Renal cortex interstitium (tissue), 11 donors: ENCODE measurements at regions not wholly inside any gene's neighbourhood (a gene's known extent, or its start where the extent isn't known, plus 50 kb on each side); places are given as distances from the start of the nearest gene placed in this dataset.
"Not testable (repeated sequence)": the region's sequence is repeated elsewhere in the genome, so short reads cannot be mapped to it uniquely, and the experiment has no call there.

Source experiments
- DNase-seq, 11 donors: peaks; one replicate each; pipeline ENCODE4 v3.0.0-alpha.2; 2013; ENCODE audit warnings: low read depth in 9 of 11, low spot score in 4 of 11; ENCODE audit errors: extremely low read depth in 1 of 11

DNA sequence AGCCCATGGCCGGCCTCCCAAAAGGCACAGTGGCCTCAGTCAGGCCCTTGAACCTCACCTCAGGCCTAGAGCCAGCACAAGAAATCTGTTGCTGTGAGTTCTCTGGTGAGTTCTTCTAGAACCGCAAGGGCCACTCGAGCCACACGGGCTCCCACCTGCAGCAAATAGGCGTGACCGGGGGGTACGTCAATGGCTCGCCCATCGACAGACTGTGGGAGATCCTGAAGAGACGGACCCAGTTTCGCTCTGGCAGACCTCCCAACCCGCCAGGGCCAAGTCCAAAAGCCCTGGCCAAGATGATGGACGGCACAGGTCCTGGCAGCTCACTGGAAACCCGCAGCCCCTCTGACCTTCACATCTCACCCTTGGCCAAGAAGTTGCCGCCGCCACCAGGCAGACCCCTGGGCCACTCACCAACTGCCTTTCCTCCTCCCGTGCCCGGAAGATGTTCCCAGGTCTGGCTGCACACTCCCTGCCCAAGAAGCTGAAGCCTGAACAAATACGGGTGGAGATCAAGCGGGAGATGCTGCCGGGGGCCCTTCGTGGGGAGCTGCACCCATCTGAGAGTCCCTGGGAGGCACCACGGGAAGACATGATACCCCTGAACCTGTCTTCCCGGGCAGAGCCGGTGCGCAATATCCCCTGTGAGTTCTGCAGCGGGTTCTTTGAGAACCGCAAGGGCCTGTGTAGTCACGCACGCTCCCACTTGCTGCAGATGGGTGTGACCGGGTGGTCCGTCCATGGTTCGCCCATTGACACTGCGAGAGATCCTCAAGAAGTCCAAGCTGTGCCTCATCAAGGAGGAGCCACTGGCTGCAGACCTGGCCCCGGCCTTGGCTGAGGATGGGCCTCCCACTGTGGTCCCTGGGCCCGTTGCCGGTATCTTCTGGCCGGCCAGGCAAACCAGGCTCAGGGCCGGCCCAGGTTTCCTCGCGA is 544.2 kb upstream of the CCDC179 start:
- no peak for DNase-seq

DNA sequence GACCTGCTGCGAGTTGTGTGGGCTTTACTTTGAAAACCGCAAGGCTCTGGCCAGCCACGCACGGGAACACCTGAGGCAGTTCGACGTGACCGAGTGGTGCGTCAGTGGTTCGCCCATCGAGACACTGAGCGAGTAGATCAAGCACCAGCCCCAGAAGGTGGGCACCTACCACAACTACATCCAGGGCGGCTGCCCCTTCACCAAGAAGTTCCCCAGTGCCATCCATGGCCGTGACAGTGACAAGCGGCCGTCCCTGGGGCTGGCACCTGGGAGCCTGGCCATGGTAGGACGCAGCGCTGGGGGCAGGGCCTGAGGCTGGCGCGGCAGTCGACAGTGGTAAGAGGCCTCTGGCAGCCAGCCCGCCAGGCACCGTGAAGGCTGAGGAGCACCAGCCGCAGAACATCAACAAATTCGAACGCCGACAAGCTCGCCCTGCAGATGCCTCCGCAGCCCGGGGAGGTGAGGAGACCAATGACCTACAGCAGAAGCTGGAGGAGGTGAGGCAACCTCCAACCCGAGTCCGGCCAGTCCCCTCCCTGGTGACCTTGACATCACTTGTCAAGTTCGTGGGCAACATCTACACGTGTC is 545.2 kb upstream of the CCDC179 start:
- no peak for DNase-seq

DNA sequence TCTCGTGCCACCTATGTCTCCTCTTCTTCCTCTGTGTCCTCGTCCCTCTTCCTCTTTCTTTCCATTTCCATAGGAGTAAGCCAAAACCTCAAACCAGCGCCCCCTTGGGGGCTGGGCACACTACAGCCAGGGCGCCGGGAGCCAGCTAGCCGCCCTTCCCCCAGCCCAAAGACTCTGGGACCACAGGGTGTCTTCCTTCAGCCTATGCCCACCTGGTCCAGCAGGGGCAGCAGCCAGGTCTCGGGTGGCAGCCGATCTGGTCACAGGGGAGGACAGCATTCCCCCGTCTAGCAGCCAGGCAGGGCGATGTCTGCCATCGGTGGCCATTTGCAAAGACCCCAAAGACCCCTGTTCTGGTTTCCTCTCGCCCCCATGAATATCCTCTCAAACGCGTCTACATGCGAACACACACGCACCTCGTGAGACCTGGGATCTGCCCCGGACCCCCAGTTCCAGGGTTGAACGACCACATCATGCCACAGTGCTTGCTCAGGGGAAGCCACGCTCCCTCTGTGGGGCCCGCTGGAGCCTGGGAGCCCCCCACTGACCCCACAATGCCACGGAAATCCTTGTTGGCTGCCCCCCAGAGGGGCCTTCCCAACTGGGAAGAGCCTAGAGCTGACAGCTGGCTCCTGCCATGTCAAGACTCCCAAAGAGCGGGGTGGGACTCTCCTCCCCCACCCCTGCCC is 546.0 kb upstream of the CCDC179 start:
- DNase-seq = no peak

DNA sequence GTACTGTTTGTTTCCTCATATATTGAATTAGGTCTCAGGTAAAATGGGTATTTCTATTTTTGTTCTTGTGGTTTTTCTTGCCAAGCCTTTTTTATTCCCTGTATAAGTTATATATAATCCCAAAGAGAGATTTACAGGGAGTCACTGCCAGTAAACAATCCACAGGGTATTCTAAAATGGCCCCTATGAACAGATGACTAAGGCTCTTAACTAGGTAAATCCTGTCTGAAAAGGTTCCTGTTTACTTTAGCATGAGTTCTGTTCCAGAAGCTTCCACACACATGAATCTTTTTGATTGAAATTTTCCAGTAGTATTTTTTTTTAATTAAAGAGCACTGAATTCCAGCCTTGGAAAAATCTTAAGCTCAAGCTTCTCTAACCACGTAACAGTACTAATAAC is 552.8 kb upstream of the CCDC179 start:
- no peak for DNase-seq

DNA sequence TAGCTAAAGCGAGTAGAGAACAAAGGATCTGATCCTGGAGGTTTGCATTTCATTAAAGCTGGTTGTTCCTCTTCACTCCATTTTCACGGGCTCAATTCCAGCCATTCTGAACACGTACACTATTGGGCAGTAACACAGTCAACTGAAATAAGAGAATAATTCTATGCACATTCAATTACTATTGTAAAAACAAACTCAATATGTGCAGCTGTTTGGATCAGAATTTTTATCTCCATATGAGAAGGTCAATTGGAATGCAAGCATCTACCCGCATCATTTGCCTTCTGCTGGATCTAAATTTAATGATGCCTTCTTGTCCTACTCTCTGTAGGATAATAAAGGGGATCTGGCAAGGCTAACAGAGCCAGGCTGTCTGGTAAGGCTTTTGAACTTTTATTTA is 562.8 kb upstream of the CCDC179 start:
- no peak for DNase-seq

DNA sequence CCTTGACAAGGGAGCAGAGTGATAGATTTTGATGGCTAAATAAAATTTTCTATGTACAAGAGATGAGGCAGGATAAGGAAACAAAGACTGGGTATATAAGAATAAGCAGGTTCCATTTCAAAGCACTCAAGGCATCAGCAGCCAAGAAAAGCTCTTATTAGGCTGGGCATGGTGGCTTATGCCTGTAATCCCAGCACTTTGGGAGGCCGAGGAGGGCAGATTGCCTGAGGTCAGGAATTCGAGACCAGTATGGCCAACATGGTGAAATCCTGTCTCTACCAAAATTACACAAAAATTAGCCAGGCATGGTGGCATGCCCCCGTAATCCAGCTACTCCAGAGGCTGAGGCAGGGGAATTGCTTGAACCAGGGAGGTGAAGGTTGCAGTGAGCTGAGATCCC is 563.4 kb upstream of the CCDC179 start:
- DNase-seq = no peak

DNA sequence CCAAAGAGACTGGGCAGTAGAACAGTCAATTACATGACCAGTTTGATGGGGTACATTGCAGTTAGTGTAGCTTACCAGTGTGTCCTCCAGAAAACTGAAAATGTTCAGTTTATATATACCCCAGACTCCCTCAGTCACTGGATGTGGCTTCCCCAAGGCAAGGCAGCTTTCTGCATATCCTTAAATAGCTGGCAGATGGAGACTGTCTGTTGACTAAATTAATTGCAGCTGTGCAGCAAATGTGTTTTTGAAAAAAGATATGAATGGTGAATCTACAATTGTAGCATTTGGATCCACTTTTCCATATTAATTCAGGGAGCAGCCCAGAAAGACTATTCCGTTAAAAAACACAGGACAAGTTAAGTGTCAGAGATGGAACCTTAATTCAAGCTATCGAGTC is 565.1 kb upstream of the CCDC179 start:
- DNase-seq = no peak

DNA sequence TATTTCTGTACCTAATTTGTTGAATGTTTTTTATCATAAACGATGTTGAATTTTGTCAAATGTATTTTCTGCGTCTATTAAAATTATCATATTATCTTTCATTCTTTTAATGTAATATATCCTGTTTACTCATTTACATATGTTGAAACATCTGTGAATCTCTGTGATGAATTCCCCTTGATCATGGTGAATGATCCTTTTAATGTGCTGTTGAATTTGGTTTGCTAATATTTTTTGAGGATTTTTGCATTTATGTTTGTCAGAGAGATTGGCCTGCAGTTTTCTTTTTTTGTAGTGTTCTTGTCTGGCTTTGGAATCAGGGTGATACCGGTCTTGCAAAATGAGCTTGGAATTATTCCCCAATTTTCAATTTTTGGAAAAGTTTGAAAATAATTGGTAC is 569.3 kb upstream of the CCDC179 start:
- DNase-seq = no peak

DNA sequence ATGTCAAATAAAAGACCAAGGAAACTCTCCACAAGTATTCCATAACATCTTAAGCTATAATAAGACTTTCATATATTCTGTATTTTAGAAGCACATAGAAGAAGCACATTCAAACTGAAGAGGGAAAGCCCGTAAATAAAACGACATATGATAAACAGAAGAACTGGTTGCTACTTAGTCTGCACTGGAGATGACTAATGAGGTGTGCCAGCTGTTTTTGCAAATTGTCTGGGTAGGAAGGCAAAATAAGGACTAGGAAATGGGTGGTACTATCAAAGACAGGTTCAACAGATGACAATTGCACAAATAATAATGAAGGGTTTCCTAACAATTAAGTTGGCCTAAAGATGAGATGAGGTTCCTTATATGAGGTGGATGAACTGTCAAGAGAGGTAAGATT is 593.2 kb upstream of the CCDC179 start:
- no peak for DNase-seq

DNA sequence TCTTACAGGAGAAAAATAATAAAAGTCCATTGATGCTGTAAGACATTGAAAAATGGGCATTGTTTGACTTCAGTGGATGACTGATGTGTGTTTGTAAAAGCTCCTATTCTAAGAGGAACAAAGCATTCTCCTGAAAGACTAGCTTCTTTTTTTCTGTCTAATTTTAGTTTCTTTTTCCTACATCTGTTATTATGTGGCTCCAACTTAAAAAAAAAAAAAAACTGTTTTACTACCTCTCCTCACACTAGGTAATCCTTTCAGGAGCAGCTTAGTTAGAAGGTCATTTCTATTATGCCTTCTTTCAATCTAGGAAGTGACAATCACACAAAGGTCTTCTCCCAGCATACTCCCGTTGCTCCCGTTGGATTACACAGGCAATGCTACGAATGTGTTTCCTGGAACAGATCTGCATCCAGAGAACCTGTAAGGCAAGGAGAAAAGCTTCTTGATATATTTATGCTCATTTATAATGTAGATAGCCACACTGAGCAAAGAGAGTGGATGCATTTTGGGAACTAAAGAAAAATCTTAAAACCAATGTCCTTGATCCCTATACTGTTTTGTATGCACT is 595.1 kb upstream of the CCDC179 start:
- no peak for DNase-seq

DNA sequence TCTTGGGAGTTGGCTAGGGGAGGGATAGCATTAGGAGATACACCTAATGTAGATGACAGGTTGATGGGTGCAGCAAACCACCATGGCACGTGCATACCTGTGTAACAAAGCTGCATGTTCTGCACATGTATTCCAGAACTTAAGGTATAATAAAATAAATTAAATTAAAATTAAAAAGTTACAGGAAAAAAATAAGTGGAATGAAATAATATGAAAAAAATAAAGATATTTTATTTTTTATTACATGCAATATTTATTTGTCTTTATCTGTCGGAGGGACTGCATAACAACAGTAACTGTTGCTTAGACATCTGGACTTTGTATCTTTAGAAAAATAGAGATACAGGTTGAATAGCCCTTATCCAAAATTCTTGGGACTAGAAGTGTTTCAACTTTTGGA is 597.4 kb upstream of the CCDC179 start:
- no peak for DNase-seq

DNA sequence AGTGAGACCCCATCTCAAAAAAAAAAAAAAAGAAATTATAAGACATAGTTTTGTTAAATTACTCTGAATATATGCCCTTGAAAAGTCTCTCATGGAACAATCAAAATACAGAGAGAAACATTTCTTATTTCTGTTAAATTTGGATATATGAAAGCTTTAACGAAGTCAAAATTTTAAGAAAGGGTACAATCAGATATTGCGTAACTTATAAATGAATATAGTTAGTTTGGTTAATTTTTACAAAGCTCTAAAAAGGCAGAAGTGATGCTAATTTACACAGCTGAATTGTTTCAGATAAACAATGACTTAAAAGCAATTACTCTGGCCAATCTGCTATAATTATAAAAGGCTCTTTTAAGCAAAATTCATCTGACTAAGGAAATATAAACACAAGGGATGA is 611.6 kb upstream of the CCDC179 start:
- no peak for DNase-seq

DNA sequence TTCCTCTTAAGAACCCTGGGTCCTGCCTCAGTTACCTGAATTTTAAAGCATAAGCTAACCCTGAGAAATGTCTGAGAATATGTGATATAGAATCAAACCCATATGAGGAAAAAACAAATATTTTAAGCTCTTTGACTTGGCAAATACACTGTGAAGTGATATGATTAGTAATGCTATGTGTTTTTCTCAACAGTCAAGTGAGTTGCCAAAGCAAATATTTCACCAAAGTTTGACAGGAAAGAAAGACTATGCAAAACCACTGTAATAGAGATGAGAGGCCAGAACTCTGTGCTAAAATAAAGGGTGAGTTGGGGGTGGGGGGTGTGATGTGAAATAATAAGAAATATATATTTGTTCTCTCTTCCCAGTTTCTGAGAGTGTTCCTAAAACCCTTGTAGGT is 613.5 kb upstream of the CCDC179 start:
- no peak for DNase-seq

DNA sequence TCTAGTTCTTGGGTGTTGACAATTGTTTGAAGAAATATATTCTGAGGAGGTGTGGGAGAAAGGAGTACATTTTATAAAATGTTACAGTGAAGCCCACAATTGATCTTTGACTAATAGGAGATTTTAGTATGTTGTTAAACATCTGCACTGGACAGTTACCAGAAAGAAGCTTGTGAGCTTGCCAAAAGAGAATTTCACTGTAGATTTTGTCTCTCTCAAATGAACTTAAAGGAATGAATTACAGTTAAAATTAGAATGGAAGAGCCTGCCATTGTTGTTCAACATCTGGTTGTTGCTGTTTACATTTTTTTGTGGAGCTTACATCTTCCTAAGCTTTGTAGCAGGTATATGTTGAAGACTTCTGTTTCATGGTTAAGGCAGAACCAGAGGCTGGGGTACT is 620.5 kb upstream of the CCDC179 start:
- DNase-seq = no peak

DNA sequence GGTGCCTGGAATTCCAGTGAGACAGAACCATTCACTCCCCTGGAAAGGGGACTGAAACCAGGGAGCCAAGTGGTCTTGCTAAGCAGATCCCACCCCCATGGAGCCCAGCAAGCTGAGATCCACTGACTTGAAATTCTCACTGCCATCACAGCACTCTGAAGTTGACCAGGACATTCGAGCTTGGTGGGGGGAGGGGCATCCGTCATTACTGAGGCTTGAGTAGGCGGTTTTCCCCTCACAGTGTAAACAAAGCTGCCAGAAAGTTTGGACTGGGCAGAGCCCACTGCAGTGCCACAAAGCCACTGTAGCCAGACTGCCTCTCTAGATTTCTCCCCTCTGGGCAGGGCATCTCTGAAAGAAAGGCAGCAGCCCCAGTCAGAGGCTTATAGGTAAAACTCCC is 623.9 kb upstream of the CCDC179 start:
- DNase-seq = peak in 2 of 11 donors; percentile 0 to 1

DNA sequence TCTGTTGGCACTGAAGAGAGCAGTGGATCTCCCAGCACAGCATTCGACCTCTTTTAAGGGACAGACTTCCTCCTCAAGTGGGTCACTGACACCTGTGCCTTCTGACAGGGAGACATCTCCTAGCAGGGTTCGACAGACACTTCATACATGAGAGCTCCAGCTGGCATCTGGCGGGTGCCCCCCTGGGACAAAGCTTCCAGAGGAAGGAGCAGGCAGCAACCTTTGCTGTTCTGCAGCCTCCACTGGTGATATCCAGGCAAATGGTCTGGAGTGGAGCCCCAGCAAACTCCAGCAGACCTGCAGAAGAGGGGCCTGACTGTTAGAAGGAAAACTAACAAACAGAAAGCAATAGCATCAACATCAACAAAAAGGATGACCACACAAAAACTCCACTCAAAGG is 624.3 kb upstream of the CCDC179 start:
- not testable (repeated sequence) for DNase-seq

DNA sequence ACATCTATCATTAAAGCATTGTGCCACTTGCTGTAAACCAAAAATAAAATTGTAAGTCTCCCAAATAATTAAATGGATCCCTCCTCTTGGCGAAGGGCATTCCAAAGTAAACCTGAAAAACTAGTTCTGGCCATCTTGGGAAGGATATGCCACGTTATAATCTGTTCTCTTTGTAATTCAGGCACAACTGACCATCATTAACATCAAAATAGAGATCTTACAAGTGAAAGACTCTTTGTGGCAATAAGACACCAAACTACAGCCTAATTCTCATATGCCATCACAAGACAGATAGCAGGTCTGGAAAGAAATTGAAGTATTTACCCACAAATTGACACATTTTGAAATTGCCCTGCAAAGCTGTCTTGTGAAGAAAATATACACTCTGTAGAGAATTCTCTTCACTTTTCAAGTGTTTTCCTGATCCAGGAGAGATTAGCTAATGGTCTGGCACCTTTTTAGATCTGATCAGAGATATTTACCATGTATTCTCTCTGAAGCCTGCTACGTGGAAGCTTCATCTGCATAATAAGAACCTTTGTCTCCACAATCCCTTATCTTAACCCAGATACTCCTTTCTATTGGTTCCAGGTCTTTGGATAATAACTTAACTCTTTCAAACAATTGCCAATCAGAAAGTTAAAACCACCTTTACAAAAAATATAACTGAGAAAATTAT is 630.4 kb upstream of the CCDC179 start:
- no peak for DNase-seq

DNA sequence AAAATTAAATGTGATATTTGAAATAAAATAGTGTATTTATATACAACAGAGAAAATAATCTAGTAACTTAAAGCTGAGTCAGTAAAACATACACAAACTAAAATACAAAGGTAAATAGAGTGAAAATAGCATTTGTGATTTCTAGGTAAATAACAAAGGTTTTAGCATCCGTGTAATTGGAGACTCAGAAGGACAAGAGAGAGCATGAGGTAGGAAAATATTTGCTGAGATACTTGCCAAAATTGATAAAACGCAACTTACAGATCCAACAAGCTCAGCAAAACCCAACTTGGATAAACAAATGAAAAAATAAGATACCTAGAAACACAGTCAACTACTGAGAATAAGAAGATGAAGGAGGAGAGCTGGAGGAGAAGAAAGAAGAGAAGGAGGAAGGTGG is 634.7 kb upstream of the CCDC179 start:
- no peak for DNase-seq

DNA sequence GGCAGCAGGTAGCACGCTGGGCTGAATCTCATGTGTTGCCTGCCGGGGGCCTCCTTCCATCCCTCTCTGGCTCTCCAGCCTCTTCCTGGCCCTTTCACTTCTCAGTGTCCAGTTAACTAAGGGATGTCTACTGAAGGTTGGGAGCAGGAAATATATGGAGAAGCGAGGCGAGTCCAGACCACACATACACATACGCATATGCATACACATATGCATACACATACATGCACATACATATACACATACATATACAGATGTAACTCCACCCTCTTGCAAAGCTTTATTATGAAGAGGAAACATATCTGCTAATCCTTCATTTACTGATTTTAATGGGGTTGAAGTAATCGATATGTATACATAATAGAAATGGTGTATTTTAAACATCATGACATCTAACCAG is 636.1 kb upstream of the CCDC179 start:
- no peak for DNase-seq
